K562 (cell line): ENCODE measurements at regions not wholly inside any gene's neighbourhood (a gene's known extent, or its start where the extent isn't known, plus 50 kb on each side); places are given as distances from the start of the nearest gene placed in this dataset.

Source experiments
- ATAC-seq: fragments of 200-7000 bp; cut with Tn5 transposase; 3 replicates; pipeline ENCODE4 v1.9.1; 2020; ENCODE audit warnings: moderate library complexity
- BruUV-seq: library from RNA; stranded (reverse); fragments of 400-500 nt; replicated peaks from 2 replicates; lab custom pipeline; 2021; lab: Mats Ljungman, UMichigan
- CTCF ChIA-PET: fragments of 300-600 bp; formaldehyde crosslinking; extraction: SDS; loops from one replicate; lab custom pipeline; 2021; ENCODE audit warnings: low intra/inter-chr PET ratio; lab: Yijun Ruan, JAX
- POLR2A ChIA-PET: fragments of 300-600, 350-650 bp; sonication (Branson Sonifier 250); formaldehyde crosslinking; extraction: SDS; loops from one replicate; lab custom pipeline; 2021; ENCODE audit warnings: antibody characterized with exemption, inconsistent platforms; lab: Yijun Ruan, JAX
- DNase-seq, 4 experiments: peaks; one replicate each; pipeline versions ENCODE4 v3.0.0 to v3.0.0-alpha.2; 2011 to 2018; ENCODE audit warnings: low spot score in 3 of 4, mixed read lengths in 3 of 4; ENCODE audit errors: extremely low read depth in 1 of 4
- FAIRE-seq: peaks from 2 replicates; lab custom pipeline; 2011; peaks lifted over from hg19 to GRCh38; lab: Jason Lieb, UNC
- H2AFZ ChIP-seq: 2 replicates; pipeline ENCODE4 v1.6.0; 2011; ENCODE audit warnings: low read depth, low read length, control low read depth, inconsistent platforms
- H3K27ac ChIP-seq: fragments of 200-600 bp; 3 replicates; pipeline ENCODE4 v1.8.0; 2011; ENCODE audit warnings: low read depth, mild to moderate bottlenecking, control low read depth, inconsistent platforms, low read length, moderate library complexity, mixed read lengths; ENCODE audit errors: extremely low read depth
- H3K27me3 ChIP-seq, 2 experiments: fragments of 300-600 bp in 1 of 2; 2 replicates in 1 of 2; 3 replicates in 1 of 2; pipeline versions ENCODE4 v1.6.0 to v1.8.0; 2011; ENCODE audit warnings: inconsistent platforms in 2 of 2, low read length in 2 of 2, mild to moderate bottlenecking in 1 of 2, mixed read lengths in 1 of 2, moderate library complexity in 1 of 2; ENCODE audit not compliant: control insufficient read depth in 2 of 2, insufficient read depth in 2 of 2
- H3K36me3 ChIP-seq: fragments of 300-600 bp; 3 replicates; pipeline ENCODE4 v1.8.0; 2011; ENCODE audit warnings: mild to moderate bottlenecking, low read length, inconsistent platforms; ENCODE audit not compliant: control insufficient read depth, insufficient read depth
- H3K4me1 ChIP-seq, 2 experiments: fragments of 200-600 bp in 1 of 2; replicated peaks in 1 of 2; 2 replicates in 1 of 2; 3 replicates in 1 of 2; pipeline versions ENCODE4 v1.5.1 to v1.8.0; 2011; ENCODE audit warnings: inconsistent platforms in 2 of 2, low read length in 2 of 2, mild to moderate bottlenecking in 1 of 2, mixed read lengths in 1 of 2, moderate library complexity in 1 of 2; ENCODE audit not compliant: control insufficient read depth in 2 of 2, insufficient read depth in 2 of 2
- H3K4me2 ChIP-seq: 2 replicates; pipeline ENCODE4 v1.6.1; 2011; ENCODE audit warnings: low read length, control low read depth, inconsistent platforms, mixed read lengths; ENCODE audit not compliant: insufficient read depth
- H3K4me3 ChIP-seq: fragments of 200-600 bp; sonication (generic), shearing (Covaris generic); 2 replicates; pipeline ENCODE4 v1.5.1; 2016; ENCODE audit warnings: control low read depth, inconsistent platforms
- H3K79me2 ChIP-seq: fragments of 200-600 bp; 3 replicates; pipeline ENCODE4 v1.8.0; 2011; ENCODE audit warnings: low read length, inconsistent platforms; ENCODE audit not compliant: control insufficient read depth, insufficient read depth
- H3K9ac ChIP-seq, 2 experiments: 2 replicates each; pipeline versions ENCODE4 v1.6.0 to v1.6.1; 2011; ENCODE audit warnings: low read depth in 2 of 2, low read length in 2 of 2, control low read depth in 1 of 2, inconsistent platforms in 1 of 2, mild to moderate bottlenecking in 1 of 2, mixed read lengths in 1 of 2; ENCODE audit not compliant: insufficient read depth in 1 of 2
- H3K9me1 ChIP-seq: one replicate; pipeline ENCODE4 v1.6.0; 2011; ENCODE audit warnings: inconsistent platforms, mild to moderate bottlenecking, low read length, moderate library complexity; ENCODE audit not compliant: control insufficient read depth, insufficient read depth
- H3K9me3 ChIP-seq: replicated peaks from 2 replicates; pipeline ENCODE4 v1.5.1; 2011; ENCODE audit warnings: low read depth, low read length, inconsistent platforms; ENCODE audit not compliant: control insufficient read depth, insufficient read depth
- H4K20me1 ChIP-seq: replicated peaks from 2 replicates; pipeline ENCODE4 v1.6.1; 2011; ENCODE audit warnings: low read length, inconsistent platforms, mixed read lengths; ENCODE audit not compliant: control insufficient read depth, insufficient read depth
- ARID2 ChIP-seq: fragments of 450-650 bp; IDR thresholded peaks from 2 replicates; pipeline ENCODE4 v1.6.1; 2017; ENCODE audit warnings: antibody characterized with exemption, mild to moderate bottlenecking
- HES1 ChIP-seq: fragments of 450-650 bp; IDR thresholded peaks from 2 replicates; pipeline ENCODE4 v1.6.1; 2016; ENCODE audit warnings: low read depth, mild to moderate bottlenecking, moderate library complexity
- MEIS2 ChIP-seq: fragments of 450-650 bp; IDR thresholded peaks from 2 replicates; pipeline ENCODE4 v1.6.1; 2014; ENCODE audit warnings: mild to moderate bottlenecking; ENCODE audit not compliant: partially characterized antibody
- MTA2 ChIP-seq: fragments of 450-650 bp; IDR thresholded peaks from 2 replicates; pipeline ENCODE4 v1.6.1; 2016; ENCODE audit warnings: low read depth
- MYC ChIP-seq, 2 experiments: fragments of 250-450 bp in 1 of 2; sonication (Bioruptor Pico) in 1 of 2; IDR thresholded peaks; 2 replicates each; pipeline versions ENCODE4 v1.5.1 to v1.6.1; 2012 to 2021; ENCODE audit warnings: low read depth in 2 of 2, borderline replicate concordance in 1 of 2, improper control_type of control experiment in 1 of 2, low read length in 1 of 2, mild to moderate bottlenecking in 1 of 2, moderate library complexity in 1 of 2
- ZBTB9 ChIP-seq: fragments of 450-650 bp; formaldehyde crosslinking; IDR thresholded peaks from 2 replicates; pipeline ENCODE4 v1.4.0; 2020; ENCODE audit warnings: mild to moderate bottlenecking, moderate library complexity
- ZFPM2 ChIP-seq: fragments of 250-450 bp; sonication (Bioruptor Pico); IDR thresholded peaks from 2 replicates; pipeline ENCODE4 v1.5.1; 2022; ENCODE audit warnings: mild to moderate bottlenecking
- ZNF316 ChIP-seq: fragments of 450-650 bp; IDR thresholded peaks from 2 replicates; pipeline ENCODE4 v1.6.1; 2016
- ZNF75A ChIP-seq: fragments of 450-650 bp; formaldehyde crosslinking; IDR thresholded peaks from 2 replicates; pipeline ENCODE4 v1.4.0; 2020; ENCODE audit warnings: mild to moderate bottlenecking
- WGBS: fragments of 100-300 bp; shearing (Covaris generic); methylation state at CpG from one replicate; pipeline ENCODE4 v1.1.6; 2016; ENCODE audit warnings: low coverage, mixed read lengths; ENCODE audit not compliant: insufficient coverage; ENCODE audit errors: missing lambda C conversion rate; 5-methylcytosine and 5-hydroxymethylcytosine counted together
- in situ Hi-C: fragments of 300-500 bp; cut with MboI; formaldehyde crosslinking; loops from 4 replicates; pipeline ENCODE4 v1.15.0; 2018; ENCODE audit warnings: inconsistent platforms, mixed read lengths
- intact Hi-C: fragments of 100-400 bp; cut with micrococcal nuclease; formaldehyde crosslinking; loops from 2 replicates; pipeline ENCODE4 v1.14.2; 2022
- TF ChIP-seq, protein P1 (sequence below): fragments of 250-450 bp; sonication (Bioruptor Pico); IDR thresholded peaks from 2 replicates; pipeline ENCODE4 v1.4.0; 2020
- TF ChIP-seq, protein P2 (sequence below), 2 experiments: IDR thresholded peaks in 1 of 2; conservative IDR thresholded peaks in 1 of 2; 2 replicates each; pipeline ENCODE4 v1.6.1; 2016; ENCODE audit warnings: low read depth in 2 of 2, mild to moderate bottlenecking in 1 of 2, missing compliant biosample characterization in 1 of 2, missing genetic modification characterization in 1 of 2, moderate library complexity in 1 of 2

DNA sequence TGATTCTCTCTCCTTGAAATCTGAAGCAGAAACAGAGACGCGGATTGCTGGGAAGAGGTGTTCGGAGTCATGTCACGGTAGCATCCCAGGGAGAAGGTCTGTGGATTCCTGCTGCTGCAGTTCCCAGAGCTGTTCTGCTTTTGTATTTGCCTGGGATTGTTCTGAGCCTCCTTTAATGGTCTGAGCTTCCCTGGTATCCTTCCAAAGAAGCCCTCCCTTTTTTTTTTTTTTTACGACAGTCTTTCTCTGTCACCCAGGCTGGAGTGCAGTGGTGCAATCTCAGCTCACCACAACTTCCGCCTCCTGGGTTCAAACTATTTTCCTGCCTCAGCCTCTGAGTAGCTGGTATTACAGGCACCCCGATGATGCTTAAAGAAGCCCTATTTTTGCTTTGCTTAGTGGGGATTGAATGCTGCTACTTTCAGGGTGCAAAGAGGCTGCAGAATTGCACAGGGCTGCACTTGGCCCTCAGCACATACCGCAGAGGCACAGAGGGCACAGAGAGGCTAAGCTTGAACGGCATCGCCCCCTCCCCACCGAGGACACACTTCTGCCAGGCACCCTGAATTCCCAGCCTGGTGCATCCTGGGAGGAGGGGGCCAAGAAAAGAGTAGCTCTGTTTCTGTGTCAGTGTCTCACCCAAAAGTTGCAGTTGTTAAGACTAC is 208.6 kb upstream of the GALNT17 start:
- in situ Hi-C loops (no loop called here), intact Hi-C loops (no loop called here)
- no peaks in the 10 kb centered on the region for H3K36me3 ChIP-seq
- DNase-seq (no peak), ATAC-seq (no peak), FAIRE-seq (no peak)
- H3K27ac ChIP-seq = no peak overlapping the region
- peaks cover 0 to 4% of the 10 kb centered on the region in 2 experiments; a peak in 1 of 5 replicates for H3K27me3 ChIP-seq
- H2AFZ ChIP-seq = no peak overlapping the region
- 2% methylated on average over 10 of the region's 11 CpGs for WGBS
- no peaks in the 10 kb centered on the region; the same call in 1 of the 2 replicates for H4K20me1 ChIP-seq
- ChIA-PET POLR2A (interaction anchor here (0.7 to 1.1 kb wide), 2 partner anchors 13 to 55 kb away, joined by 3 read pairs; no protein-coding TSS in a partner anchor), CTCF (no interaction called here)
- no peaks in the 10 kb centered on the region for H3K9me3 ChIP-seq
- no peak overlapping the region for H3K4me3 ChIP-seq
- no peaks in the 10 kb centered on the region for H3K79me2 ChIP-seq
- no peak overlapping the region for H3K4me2 ChIP-seq
- no peak overlapping the region for H3K9ac ChIP-seq
- no TSS peak for BruUV-seq
- no peaks in the 10 kb centered on the region for H3K9me1 ChIP-seq
- no peaks in the 10 kb centered on the region; a peak in 1 of 5 replicates for H3K4me1 ChIP-seq
- TF ChIP-seq MYC (IDR thresholded peaks at IDR 0.05; ENCODE audit: low read depth, low read length) (no peak), MYC (CRISPR knock-in tag; IDR thresholded peaks at IDR 0.05; ENCODE audit: borderline replicate concordance, low read depth) (no peak), HES1 (no peak), ARID2 (no peak), ZNF75A (no peak), ZBTB9 (CRISPR knock-in tag) (no peak), ZFPM2 (CRISPR knock-in tag) (no peak), MTA2 (no peak), ZNF316 (no peak), MEIS2 (no peak)
- TF ChIP-seq, protein P1, sequence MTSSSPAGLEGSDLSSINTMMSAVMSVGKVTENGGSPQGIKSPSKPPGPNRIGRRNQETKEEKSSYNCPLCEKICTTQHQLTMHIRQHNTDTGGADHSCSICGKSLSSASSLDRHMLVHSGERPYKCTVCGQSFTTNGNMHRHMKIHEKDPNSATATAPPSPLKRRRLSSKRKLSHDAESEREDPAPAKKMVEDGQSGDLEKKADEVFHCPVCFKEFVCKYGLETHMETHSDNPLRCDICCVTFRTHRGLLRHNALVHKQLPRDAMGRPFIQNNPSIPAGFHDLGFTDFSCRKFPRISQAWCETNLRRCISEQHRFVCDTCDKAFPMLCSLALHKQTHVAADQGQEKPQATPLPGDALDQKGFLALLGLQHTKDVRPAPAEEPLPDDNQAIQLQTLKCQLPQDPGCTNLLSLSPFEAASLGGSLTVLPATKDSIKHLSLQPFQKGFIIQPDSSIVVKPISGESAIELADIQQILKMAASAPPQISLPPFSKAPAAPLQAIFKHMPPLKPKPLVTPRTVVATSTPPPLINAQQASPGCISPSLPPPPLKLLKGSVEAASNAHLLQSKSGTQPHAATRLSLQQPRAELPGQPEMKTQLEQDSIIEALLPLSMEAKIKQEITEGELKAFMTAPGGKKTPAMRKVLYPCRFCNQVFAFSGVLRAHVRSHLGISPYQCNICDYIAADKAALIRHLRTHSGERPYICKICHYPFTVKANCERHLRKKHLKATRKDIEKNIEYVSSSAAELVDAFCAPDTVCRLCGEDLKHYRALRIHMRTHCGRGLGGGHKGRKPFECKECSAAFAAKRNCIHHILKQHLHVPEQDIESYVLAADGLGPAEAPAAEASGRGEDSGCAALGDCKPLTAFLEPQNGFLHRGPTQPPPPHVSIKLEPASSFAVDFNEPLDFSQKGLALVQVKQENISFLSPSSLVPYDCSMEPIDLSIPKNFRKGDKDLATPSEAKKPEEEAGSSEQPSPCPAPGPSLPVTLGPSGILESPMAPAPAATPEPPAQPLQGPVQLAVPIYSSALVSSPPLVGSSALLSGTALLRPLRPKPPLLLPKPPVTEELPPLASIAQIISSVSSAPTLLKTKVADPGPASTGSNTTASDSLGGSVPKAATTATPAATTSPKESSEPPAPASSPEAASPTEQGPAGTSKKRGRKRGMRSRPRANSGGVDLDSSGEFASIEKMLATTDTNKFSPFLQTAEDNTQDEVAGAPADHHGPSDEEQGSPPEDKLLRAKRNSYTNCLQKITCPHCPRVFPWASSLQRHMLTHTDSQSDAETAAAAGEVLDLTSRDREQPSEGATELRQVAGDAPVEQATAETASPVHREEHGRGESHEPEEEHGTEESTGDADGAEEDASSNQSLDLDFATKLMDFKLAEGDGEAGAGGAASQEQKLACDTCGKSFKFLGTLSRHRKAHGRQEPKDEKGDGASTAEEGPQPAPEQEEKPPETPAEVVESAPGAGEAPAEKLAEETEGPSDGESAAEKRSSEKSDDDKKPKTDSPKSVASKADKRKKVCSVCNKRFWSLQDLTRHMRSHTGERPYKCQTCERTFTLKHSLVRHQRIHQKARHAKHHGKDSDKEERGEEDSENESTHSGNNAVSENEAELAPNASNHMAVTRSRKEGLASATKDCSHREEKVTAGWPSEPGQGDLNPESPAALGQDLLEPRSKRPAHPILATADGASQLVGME (CRISPR knock-in tag) = no peak
- TF ChIP-seq, protein P2, sequence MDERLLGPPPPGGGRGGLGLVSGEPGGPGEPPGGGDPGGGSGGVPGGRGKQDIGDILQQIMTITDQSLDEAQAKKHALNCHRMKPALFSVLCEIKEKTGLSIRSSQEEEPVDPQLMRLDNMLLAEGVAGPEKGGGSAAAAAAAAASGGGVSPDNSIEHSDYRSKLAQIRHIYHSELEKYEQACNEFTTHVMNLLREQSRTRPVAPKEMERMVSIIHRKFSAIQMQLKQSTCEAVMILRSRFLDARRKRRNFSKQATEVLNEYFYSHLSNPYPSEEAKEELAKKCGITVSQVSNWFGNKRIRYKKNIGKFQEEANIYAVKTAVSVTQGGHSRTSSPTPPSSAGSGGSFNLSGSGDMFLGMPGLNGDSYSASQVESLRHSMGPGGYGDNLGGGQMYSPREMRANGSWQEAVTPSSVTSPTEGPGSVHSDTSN (CRISPR knock-in tag; IDR thresholded peaks at IDR 0.05; ENCODE audit: low read depth) = no peak
- TF ChIP-seq, protein P2 (tag; conservative IDR thresholded peaks at IDR 0.05; ENCODE audit: low read depth) = no peak
